NCI-H2107 treated with DMSO at 0.1 percent for 48 hours (cell line): ENCODE measurements at regions not wholly inside any gene's neighbourhood (a gene's known extent, or its start where the extent isn't known, plus 50 kb on each side); places are given as distances from the start of the nearest gene placed in this dataset.

Experiments
- DNase-seq: peaks from one replicate; lab custom pipeline; 2025; ENCODE audit not compliant: unreplicated experiment; lab: John Stamatoyannopoulos, UW

DNA sequence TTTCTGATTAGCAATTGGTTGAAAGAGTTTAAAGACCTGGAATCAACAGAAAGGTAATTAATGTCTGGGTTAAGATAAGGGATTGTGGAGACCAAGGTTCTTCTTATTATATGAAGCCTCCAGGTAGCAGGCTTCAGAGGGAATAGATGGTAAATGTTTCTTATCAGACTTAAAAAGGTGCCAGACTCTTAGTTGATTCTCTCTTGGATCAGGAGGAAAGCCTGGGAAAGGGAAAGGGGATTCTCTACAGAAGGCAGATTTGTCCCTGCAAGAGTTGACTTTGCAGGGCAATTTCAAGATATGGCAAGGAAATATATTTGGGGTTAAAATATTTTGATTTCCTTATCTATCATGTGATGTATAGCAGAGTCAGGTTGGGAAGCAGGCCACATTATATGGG lies 153.1 kb upstream of the ARL4C start:
- DNase-seq: no peak

DNA sequence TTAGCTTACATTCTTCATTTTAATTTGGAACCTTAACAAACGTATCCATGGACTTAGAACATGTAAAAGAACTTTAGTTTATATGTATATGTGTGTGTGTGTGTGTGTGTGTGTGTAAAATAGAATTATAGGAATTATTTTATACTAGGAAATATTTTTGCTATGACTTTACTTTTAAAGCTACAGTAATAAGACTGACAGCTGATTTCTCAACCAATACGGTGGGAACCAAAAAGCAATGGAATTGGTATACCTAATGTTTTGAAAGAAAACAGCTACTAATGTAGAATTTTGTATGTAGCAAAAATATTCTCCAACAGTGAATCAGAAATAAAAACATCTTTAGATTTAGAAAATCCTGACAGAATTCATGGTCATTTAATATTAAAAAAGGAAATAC lies 146.5 kb upstream of the ARL4C start:
- no peak for DNase-seq

DNA sequence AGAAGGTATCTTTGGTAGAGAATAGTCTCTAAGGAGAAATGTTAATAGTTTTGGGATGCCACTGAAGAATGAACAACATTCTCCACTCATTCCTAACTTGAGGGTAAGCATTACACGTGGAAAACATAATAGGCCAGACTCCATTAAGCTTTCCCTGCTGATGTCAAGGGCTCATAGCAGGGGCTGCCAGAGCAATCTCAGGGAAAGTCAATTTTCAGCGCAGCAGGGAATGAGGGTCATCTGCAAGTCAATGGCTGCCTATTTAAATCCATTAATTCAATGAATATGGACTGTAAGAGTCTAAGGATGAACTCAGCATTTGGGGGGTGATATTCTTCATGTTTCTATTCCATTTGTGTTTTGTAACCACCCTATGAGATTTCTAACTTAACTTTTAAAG lies 144.2 kb upstream of the ARL4C start:
- no peak for DNase-seq

DNA sequence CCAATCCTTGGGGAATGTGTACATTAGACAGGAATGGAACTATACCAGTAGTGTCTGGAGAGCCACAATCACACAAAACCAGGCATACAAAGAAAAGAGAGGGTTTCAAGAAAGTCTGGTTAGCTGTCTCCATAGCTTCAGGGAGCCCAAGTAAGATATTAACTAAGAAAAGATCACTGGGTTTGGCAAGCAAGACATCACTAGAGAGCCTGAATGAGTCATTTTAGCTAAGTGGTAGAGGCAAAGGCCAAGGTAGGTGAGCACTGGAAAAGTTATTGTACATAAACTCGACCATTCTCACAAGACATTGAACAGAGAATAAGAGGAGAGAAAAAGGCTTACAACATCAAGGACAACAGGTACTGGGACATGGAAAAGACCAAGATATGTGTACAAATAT lies 143.8 kb upstream of the ARL4C start:
- DNase-seq: no peak

GRCh38 chr2:234638966-234639365 lies 142.1 kb upstream of the ARL4C start:
- no peak for DNase-seq

DNA sequence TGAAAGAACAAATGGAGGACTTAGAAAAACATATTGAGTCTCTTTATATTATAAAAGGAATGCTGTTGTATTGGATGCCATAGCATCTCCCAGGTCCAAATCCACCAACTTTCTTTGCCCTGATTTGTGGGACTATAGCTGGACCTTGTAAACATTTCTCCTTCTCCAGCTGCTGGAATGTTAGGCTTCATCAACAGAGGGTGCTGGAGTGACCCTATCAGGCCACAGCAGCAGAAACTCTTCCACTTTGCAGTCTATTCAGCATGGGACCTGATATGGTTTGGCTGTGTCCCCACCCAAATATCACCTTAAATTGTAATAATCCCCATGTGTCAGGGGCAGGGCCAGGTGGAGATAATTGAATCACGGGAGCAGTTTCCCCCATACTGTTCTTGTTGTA lies 138.4 kb upstream of the ARL4C start:
- DNase-seq: no peak

DNA sequence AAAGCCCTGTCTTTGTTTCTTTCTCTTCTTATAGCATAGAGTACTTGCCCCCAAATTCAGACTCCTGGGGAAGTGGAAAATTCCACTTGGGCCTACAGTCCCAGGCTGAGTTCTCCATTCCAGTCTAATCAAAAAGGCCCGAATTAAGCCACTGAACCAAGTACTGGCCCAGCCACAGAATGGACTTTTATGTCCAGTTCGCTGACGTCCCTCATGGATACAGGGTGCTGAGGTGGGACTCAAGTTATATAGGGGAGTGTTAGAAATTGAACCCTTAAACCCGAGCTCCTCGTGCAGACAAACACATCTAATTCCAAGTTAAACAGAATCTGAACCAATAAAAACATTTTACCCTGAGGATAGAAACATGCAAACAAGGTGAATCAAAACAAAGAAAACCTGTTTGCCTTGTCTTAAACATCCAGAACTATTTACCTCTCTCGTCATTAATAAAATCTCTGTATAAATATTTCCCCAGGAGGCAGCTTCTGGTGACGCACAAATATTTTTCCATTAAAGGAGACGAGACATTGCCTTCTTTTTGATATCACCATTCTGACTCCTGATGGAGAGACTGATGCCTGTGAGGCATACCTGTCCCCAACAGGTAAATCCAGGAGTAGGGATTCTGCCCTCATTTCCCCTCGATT lies 136.8 kb upstream of the ARL4C start:
- DNase-seq: no peak

- no peak for DNase-seq
These were observed 135.9 kb upstream of the ARL4C start for GRCh38 chr2:234632527-234633391.

- DNase-seq: no peak
These were observed 135.0 kb upstream of the ARL4C start for GRCh38 chr2:234631646-234632514.

DNA sequence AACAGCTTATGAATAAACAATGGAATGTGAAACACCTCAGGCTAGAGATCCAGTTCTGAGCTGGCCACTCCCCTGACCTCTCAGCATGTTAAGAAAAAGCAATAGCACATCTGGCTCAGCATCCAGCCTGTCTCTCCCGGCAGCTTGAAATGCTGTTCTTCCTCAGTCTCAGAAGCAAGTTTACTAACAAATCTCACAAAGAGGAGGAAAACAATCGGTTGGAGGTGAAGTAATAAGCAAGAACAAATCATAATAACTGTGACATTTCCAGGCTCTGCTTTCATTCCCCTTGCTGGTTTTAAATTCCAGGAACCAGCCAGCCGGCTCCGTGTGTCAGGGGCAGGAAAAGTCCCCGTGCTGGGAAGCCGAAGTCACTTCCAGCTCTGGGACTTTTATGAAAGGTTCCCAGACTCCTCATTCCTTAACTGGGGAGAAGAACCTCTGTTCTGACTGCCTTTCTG lies 133.9 kb upstream of the ARL4C start:
- DNase-seq: no peak

GRCh38 chr2:234629596-234629995 lies 132.7 kb upstream of the ARL4C start:
- DNase-seq: no peak

- no peak for DNase-seq
These were observed 132.1 kb upstream of the ARL4C start for GRCh38 chr2:234628953-234629352.

DNA sequence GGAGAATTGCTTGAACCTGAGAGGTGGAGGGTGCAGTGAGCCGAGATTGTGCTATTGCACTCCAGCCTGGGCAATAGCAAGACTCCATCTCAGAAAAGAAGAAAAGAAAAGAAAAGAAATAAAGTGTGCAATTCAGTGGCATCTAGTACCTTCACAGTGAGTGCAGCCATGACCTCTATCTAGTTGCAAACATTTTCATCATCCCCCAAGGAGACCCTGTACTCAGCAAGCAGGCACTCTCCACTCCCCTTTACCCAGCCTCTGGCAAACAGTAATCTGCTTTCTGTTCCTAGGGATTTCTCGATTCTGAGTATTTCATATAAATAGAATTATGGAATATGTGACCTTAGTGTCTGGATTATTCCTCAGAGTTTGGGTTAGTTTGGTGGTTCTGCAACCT lies 130.4 kb upstream of the ARL4C start:
- DNase-seq: no peak

GRCh38 chr2:234626566-234627130 lies 129.8 kb upstream of the ARL4C start:
- no peak for DNase-seq

DNA sequence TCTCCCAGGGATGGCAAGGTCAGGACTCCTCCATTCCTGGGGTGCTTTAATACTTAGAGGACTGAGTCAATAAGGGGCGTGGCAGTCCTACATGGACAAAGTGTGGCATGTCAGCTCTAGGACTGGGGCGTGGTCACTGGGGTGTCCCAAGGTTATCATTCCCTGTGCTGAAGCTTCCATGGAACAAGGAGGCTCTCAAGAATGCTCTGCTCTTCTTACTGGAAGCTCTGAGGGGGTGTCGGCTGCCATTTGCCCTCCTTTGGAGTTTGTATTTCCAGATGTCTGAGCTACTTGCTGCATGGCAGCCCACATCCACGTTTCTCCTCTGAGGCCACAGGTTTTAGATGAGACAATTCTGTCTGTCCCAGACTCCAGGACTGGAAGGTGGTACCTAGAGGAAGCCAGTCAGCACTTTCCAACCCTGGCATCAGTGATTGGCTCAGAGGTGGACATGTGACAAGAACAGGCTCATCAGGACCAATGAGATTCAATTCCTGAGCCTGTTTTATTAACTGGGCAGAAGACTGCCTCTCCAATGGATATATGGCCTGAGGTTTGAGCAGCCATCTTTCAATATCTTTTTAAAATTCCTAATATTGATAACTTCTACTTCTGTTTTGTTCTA lies 128.9 kb upstream of the ARL4C start:
- DNase-seq: no peak

DNA sequence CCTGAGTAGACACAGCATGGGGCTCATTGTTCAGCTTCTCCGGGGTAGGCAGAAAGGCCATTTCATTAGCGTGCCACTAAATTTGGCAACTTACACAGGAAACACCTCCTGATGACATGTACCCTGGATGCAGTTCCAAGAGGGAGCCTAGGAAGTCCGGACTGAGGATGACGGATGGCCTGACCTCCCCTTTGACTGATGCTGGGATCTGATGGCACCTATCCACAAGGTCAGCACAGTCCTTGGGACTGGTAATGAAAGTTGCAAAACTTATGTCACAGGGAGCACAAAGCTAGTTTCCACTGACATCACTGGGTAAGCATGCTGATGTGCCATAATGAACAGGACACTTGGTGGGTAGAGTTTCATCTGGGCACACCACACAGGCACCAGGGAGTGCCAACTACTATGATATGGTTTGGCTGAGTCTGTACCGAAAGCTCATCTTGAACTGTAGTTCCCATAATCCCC lies 126.7 kb upstream of the ARL4C start:
- no peak for DNase-seq

DNA sequence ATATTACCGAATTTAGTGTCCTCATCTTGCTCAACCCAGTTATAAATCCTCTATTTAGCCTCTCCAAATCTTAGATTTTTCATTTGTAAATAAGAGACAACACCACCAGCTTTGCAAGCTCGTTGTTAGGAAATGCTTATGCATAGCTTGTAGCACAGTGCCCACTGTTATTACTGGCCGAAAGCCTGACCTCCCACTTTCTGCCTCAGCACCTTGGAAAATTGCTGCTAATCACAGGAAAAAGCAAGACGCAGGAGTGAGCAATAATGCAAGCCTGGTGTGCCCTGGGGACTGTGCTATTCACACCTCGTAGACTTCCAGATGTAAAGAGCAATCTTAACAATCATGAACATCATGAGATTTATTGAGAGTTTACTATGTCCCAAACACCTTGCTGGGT lies 124.2 kb upstream of the ARL4C start:
- DNase-seq: no peak

DNA sequence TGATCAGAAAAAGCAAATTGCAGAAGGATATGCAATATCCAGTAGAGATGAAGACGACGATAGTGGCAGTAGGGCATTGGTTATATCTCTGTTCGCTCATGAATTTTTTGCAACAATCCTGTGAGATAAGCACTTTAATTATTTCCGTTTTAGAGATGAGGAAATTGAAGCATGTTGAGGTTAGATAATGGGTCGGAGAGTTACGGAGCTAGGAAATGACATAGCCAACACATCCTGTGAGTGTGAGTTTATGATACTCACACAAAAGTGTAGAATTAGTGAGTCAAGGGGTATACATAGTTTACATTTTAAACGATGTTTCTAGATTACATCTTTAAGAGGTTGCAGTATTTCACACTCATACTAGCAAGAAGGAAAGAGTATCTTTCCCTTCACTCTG lies 123.1 kb upstream of the ARL4C start:
- DNase-seq: no peak

- no peak for DNase-seq
These were observed 118.9 kb upstream of the ARL4C start for GRCh38 chr2:234615643-234616356.

- no peak for DNase-seq
These were observed 114.3 kb upstream of the ARL4C start for GRCh38 chr2:234611209-234611608.
